ENCODE measurements at regions not wholly inside any gene's neighbourhood (a gene's known extent, or its start where the extent isn't known, plus 50 kb on each side); places are given as distances from the start of the nearest gene placed in this dataset.

DNA sequence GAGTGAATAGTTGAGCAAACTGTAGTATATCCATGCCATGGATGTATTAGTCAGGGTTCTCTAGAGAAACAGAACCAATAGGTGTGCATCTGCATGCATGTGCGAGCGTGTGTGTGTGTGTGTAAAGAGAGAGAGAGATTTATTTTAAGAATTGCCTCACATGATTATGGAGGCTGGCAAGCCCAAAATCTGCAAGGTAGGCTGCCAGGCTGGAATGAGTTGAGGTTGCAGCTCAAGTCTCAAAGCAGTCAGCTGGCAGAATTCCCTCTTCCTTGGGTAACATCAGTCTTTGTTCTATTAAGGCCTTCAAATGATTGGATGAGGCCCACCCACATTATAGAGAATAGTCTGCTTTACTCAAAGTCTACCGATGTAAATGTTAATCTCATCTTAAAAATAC is 187.8 kb downstream of the ANAPC1 start:
- TF ChIP-seq EZH2 (IDR thresholded peaks at IDR 0.05; ENCODE audit: insufficient read depth, poor library complexity, severe bottlenecking), result no peak
- no peak for TF ChIP-seq EZH2phosphoT487 (IDR thresholded peaks at IDR 0.05; ENCODE audit: insufficient read depth, low read depth)

Measured in GM23248 (cell line).